HEK293 (cell line): ENCODE measurements at regions not wholly inside any gene's neighbourhood (a gene's known extent, or its start where the extent isn't known, plus 50 kb on each side); places are given as distances from the start of the nearest gene placed in this dataset.

ENCODE experiments used
- CTCF ChIA-PET: fragments of 350-600 bp; formaldehyde crosslinking; extraction: SDS; loops from one replicate; lab custom pipeline; 2021; ENCODE audit warnings: antibody characterized with exemption; lab: Yijun Ruan, JAX
- POLR2A ChIA-PET: fragments of 300-600 bp; formaldehyde crosslinking; extraction: SDS; loops from one replicate; lab custom pipeline; 2020; ENCODE audit warnings: antibody characterized with exemption, inconsistent platforms; lab: Yijun Ruan, JAX
- H3K27ac ChIP-seq: fragments of 200-500 bp; sonication (Bioruptor generic); 2 replicates; pipeline ENCODE4 v1.5.1; 2014; ENCODE audit warnings: low read depth, low read length, control low read depth, inconsistent platforms; ENCODE audit errors: extremely low read depth
- H3K36me3 ChIP-seq, 2 experiments: fragments of 200-500 bp in 1 of 2; sonication (Bioruptor generic) in 1 of 2; 1 replicate in 1 of 2; 2 replicates in 1 of 2; pipeline ENCODE4 v1.5.1; 2014 to 2017; ENCODE audit warnings: inconsistent platforms in 2 of 2, low read length in 2 of 2; ENCODE audit not compliant: control insufficient read depth in 2 of 2, insufficient read depth in 1 of 2
- H3K4me1 ChIP-seq: fragments of 200-500 bp; sonication (Bioruptor generic); 2 replicates; pipeline ENCODE4 v1.5.1; 2014; ENCODE audit warnings: mild to moderate bottlenecking, low read length, inconsistent platforms; ENCODE audit not compliant: control insufficient read depth, insufficient read depth
- H3K4me3 ChIP-seq: 2 replicates; pipeline ENCODE4 v1.5.1; 2011; ENCODE audit warnings: low read depth, mild to moderate bottlenecking, control low read depth, low read length, moderate library complexity
- H3K9me3 ChIP-seq: fragments of 200-500 bp; sonication (Bioruptor generic); 2 replicates; pipeline ENCODE4 v1.5.1; 2014; ENCODE audit warnings: low read depth, low read length, inconsistent platforms; ENCODE audit not compliant: control insufficient read depth, insufficient read depth
- BCL11A ChIP-seq: fragments of 450-650 bp; formaldehyde crosslinking; IDR thresholded peaks from 2 replicates; pipeline ENCODE4 v1.5.1; 2016; ENCODE audit warnings: low read depth, missing biosample characterization, missing genetic modification characterization
- BCL11B ChIP-seq: fragments of 450-650 bp; formaldehyde crosslinking; IDR thresholded peaks from 2 replicates; pipeline ENCODE4 v1.5.1; 2016; ENCODE audit warnings: low read depth, missing biosample characterization, missing genetic modification characterization
- GFI1B ChIP-seq: fragments of 450-650 bp; formaldehyde crosslinking; IDR thresholded peaks from 2 replicates; pipeline ENCODE4 v1.5.1; 2016; ENCODE audit warnings: missing biosample characterization, missing genetic modification characterization
- GLI2 ChIP-seq: fragments of 450-650 bp; formaldehyde crosslinking; IDR thresholded peaks from 2 replicates; pipeline ENCODE4; 2017; ENCODE audit warnings: missing biosample characterization, missing genetic modification characterization, low read depth, borderline replicate concordance
- MZF1 ChIP-seq: fragments of 450-650 bp; formaldehyde crosslinking; IDR thresholded peaks from 2 replicates; pipeline ENCODE4 v1.5.1; 2017; ENCODE audit warnings: missing biosample characterization, missing genetic modification characterization, borderline replicate concordance
- SALL2 ChIP-seq: fragments of 450-650 bp; formaldehyde crosslinking; IDR thresholded peaks from 2 replicates; pipeline ENCODE4 v1.5.0; 2017; ENCODE audit warnings: missing biosample characterization, mild to moderate bottlenecking, missing genetic modification characterization, borderline replicate concordance
- SP2 ChIP-seq: fragments of 450-650 bp; formaldehyde crosslinking; IDR thresholded peaks from 2 replicates; pipeline ENCODE4 v1.5.1; 2016; ENCODE audit warnings: missing biosample characterization, missing genetic modification characterization
- SP7 ChIP-seq: fragments of 450-650 bp; formaldehyde crosslinking; IDR thresholded peaks from 2 replicates; pipeline ENCODE4 v1.5.1; 2016; ENCODE audit warnings: missing biosample characterization, missing genetic modification characterization
- YY2 ChIP-seq: fragments of 450-650 bp; formaldehyde crosslinking; IDR thresholded peaks from 2 replicates; pipeline ENCODE4 v1.5.1; 2016; ENCODE audit warnings: missing biosample characterization, missing genetic modification characterization
- ZFP3 ChIP-seq: fragments of 450-650 bp; formaldehyde crosslinking; IDR thresholded peaks from 2 replicates; pipeline ENCODE4 v1.5.1; 2016; ENCODE audit warnings: low read depth, missing biosample characterization, missing genetic modification characterization
- ZNF157 ChIP-seq: fragments of 450-650 bp; formaldehyde crosslinking; IDR thresholded peaks from 2 replicates; pipeline ENCODE4 v1.5.1; 2016; ENCODE audit warnings: missing biosample characterization, missing genetic modification characterization
- ZNF16 ChIP-seq: fragments of 450-650 bp; formaldehyde crosslinking; IDR thresholded peaks from 2 replicates; pipeline ENCODE4 v1.5.1; 2016; ENCODE audit warnings: low read depth, missing biosample characterization, missing genetic modification characterization
- ZNF19 ChIP-seq: fragments of 450-650 bp; formaldehyde crosslinking; IDR thresholded peaks from 2 replicates; pipeline ENCODE4; 2016; ENCODE audit warnings: missing biosample characterization, missing genetic modification characterization, low read depth
- ZNF23 ChIP-seq: fragments of 450-650 bp; formaldehyde crosslinking; IDR thresholded peaks from 2 replicates; pipeline ENCODE4 v1.5.1; 2016; ENCODE audit warnings: missing biosample characterization, missing genetic modification characterization, borderline replicate concordance
- ZNF24 ChIP-seq: fragments of 450-650 bp; formaldehyde crosslinking; IDR thresholded peaks from 2 replicates; pipeline ENCODE4 v1.5.1; 2016; ENCODE audit warnings: missing biosample characterization, missing genetic modification characterization
- ZNF37A ChIP-seq: fragments of 450-650 bp; IDR thresholded peaks from 2 replicates; pipeline ENCODE4 v1.5.1; 2018; ENCODE audit warnings: missing biosample characterization, missing genetic modification characterization
- ZNF501 ChIP-seq: fragments of 450-650 bp; formaldehyde crosslinking; IDR thresholded peaks from 2 replicates; pipeline ENCODE4 v1.5.1; 2016; ENCODE audit warnings: missing biosample characterization, missing genetic modification characterization
- ZNF677 ChIP-seq: fragments of 450-650 bp; IDR thresholded peaks from 2 replicates; pipeline ENCODE4 v1.5.0; 2018; ENCODE audit warnings: missing biosample characterization, mild to moderate bottlenecking, missing genetic modification characterization, moderate library complexity
- ZNF768 ChIP-seq: fragments of 450-650 bp; formaldehyde crosslinking; IDR thresholded peaks from 2 replicates; pipeline ENCODE4 v1.5.1; 2018; ENCODE audit warnings: missing biosample characterization, mild to moderate bottlenecking, missing genetic modification characterization
- ZNF837 ChIP-seq: fragments of 450-650 bp; formaldehyde crosslinking; IDR thresholded peaks from 2 replicates; pipeline ENCODE4 v1.5.1; 2016; ENCODE audit warnings: missing biosample characterization, missing genetic modification characterization
- ZSCAN23 ChIP-seq: fragments of 450-650 bp; formaldehyde crosslinking; IDR thresholded peaks from 2 replicates; pipeline ENCODE4 v1.5.1; 2016; ENCODE audit warnings: missing biosample characterization, missing genetic modification characterization
- TF ChIP-seq, protein P1 (sequence below): fragments of 450-650 bp; formaldehyde crosslinking; IDR thresholded peaks from 2 replicates; pipeline ENCODE4 v1.5.1; 2017; ENCODE audit warnings: missing biosample characterization, missing genetic modification characterization
- TF ChIP-seq, protein P2 (sequence below): fragments of 450-650 bp; formaldehyde crosslinking; IDR thresholded peaks from 2 replicates; pipeline ENCODE4 v1.5.1; 2016; ENCODE audit warnings: missing biosample characterization, missing genetic modification characterization
- TF ChIP-seq, protein P3 (sequence below): fragments of 450-650 bp; formaldehyde crosslinking; IDR thresholded peaks from 2 replicates; pipeline ENCODE4 v1.5.1; 2016; ENCODE audit warnings: missing biosample characterization, missing genetic modification characterization
- TF ChIP-seq, protein P4 (sequence below): fragments of 450-650 bp; formaldehyde crosslinking; IDR thresholded peaks from 2 replicates; pipeline ENCODE4 v1.5.1; 2017; ENCODE audit warnings: missing biosample characterization, mild to moderate bottlenecking, missing genetic modification characterization, moderate library complexity
- TF ChIP-seq, protein P5 (sequence below): fragments of 450-650 bp; formaldehyde crosslinking; IDR thresholded peaks from 2 replicates; pipeline ENCODE4 v1.5.1; 2016; ENCODE audit warnings: missing biosample characterization, missing genetic modification characterization

DNA sequence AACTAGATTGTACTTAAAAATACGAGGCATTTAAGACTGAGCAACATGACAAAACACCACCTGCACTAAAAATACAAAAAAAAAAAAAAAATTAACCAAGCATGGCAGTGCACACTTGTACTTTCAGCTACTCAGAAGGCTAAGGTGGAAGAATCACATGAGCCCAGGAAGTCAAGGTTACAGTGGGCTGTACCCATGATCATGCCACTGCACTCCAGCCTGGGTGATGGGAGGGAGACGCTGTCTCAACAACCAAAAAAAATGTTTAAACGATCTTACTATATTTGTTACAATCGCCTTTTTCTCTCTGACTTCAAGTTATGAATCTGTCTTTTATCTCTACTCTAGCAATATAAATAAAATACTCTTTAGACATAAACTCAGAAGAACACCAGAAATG, 1454.3 kb downstream of the MAT2B start:
- Histone ChIP-seq H3K9me3 (no peaks in the 10 kb centered on the region), H3K27ac (no peak overlapping the region), H3K4me3 (no peak overlapping the region), H3K4me1 (no peaks in the 10 kb centered on the region), H3K36me3 (no peaks in the 10 kb centered on the region)
- POLR2A ChIA-PET = no interaction called here
- CTCF ChIA-PET = interaction anchor here (0.7 kb wide), 1 partner anchor 507 kb away, joined by 4 read pairs; no protein-coding TSS in a partner anchor
- TF ChIP-seq ZNF24 (tag by site-specific recombination) = no peak
- no peak for TF ChIP-seq ZNF768 (tag by site-specific recombination)
- no peak for TF ChIP-seq SP7 (tag by site-specific recombination)
- no peak for TF ChIP-seq ZNF837 (tag by site-specific recombination)
- no peak for TF ChIP-seq YY2
- TF ChIP-seq, protein P1, sequence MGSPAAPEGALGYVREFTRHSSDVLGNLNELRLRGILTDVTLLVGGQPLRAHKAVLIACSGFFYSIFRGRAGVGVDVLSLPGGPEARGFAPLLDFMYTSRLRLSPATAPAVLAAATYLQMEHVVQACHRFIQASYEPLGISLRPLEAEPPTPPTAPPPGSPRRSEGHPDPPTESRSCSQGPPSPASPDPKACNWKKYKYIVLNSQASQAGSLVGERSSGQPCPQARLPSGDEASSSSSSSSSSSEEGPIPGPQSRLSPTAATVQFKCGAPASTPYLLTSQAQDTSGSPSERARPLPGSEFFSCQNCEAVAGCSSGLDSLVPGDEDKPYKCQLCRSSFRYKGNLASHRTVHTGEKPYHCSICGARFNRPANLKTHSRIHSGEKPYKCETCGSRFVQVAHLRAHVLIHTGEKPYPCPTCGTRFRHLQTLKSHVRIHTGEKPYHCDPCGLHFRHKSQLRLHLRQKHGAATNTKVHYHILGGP = no peak
- TF ChIP-seq, protein P2, sequence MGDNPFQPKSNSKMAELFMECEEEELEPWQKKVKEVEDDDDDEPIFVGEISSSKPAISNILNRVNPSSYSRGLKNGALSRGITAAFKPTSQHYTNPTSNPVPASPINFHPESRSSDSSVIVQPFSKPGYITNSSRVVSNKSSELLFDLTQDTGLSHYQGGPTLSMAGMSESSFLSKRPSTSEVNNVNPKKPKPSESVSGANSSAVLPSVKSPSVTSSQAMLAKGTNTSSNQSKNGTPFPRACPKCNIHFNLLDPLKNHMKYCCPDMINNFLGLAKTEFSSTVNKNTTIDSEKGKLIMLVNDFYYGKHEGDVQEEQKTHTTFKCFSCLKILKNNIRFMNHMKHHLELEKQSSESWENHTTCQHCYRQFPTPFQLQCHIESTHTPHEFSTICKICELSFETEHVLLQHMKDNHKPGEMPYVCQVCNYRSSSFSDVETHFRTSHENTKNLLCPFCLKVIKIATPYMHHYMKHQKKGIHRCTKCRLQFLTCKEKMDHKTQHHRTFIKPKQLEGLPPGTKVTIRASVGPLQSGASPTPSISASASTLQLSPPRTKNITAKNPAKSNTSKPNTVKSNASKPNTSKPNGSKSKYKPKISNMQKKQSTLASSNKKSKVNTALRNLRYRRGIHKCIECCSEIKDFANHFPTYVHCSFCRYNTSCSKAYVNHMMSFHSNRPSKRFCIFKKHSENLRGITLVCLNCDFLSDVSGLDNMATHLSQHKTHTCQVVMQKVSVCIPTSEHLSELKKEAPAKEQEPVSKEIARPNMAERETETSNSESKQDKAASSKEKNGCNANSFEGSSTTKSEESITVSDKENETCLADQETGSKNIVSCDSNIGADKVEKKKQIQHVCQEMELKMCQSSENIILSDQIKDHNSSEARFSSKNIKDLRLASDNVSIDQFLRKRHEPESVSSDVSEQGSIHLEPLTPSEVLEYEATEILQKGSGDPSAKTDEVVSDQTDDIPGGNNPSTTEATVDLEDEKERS (tag by site-specific recombination) = no peak
- no peak for TF ChIP-seq ZNF157 (tag by site-specific recombination)
- TF ChIP-seq, protein P3, sequence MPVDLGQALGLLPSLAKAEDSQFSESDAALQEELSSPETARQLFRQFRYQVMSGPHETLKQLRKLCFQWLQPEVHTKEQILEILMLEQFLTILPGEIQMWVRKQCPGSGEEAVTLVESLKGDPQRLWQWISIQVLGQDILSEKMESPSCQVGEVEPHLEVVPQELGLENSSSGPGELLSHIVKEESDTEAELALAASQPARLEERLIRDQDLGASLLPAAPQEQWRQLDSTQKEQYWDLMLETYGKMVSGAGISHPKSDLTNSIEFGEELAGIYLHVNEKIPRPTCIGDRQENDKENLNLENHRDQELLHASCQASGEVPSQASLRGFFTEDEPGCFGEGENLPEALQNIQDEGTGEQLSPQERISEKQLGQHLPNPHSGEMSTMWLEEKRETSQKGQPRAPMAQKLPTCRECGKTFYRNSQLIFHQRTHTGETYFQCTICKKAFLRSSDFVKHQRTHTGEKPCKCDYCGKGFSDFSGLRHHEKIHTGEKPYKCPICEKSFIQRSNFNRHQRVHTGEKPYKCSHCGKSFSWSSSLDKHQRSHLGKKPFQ (tag by site-specific recombination) = no peak
- no peak for TF ChIP-seq BCL11B (tag by site-specific recombination)
- TF ChIP-seq GFI1B (tag by site-specific recombination) = no peak
- TF ChIP-seq ZNF37A (tag by site-specific recombination) = no peak
- no peak for TF ChIP-seq SP2
- TF ChIP-seq GLI2 (tag by site-specific recombination) = no peak
- TF ChIP-seq ZNF23 = no peak
- no peak for TF ChIP-seq ZSCAN23
- no peak for TF ChIP-seq ZNF677 (tag by site-specific recombination)
- no peak for TF ChIP-seq SALL2 (tag by site-specific recombination)
- TF ChIP-seq ZFP3 (tag by site-specific recombination) = no peak
- TF ChIP-seq ZNF19 (tag by site-specific recombination) = no peak

DNA sequence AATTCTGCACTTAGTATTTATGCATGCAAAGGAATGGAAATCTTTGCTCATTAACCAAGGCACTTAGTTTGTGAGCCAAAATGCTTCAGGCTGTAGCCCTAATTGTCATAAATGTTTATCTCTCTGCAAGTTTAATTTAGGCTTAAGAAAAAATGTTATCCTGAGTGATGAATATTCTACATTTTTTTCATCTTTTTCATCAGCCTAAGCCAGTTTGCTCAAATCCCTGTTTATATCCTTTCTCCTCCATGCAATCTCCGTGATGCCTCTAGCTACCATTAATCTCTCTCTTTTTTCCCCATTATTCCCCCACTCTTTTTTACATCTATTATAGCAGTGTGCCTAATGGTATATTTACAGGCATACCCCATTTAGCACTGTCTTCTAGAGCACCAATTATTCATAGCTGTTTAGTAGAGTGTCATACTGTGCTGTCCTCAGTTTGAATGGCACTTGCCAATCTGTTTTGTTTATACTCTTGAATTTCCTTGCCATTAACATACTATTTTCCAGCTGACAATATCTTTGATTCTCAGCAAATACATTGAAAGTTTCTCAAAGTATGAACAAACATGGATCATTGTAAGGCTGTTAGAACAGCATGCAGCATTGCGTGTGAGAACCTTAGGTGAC, 1457.0 kb downstream of the MAT2B start:
- H3K9me3 ChIP-seq = no peaks in the 10 kb centered on the region
- no peak overlapping the region for H3K4me3 ChIP-seq
- H3K27ac ChIP-seq = no peak overlapping the region
- ChIA-PET POLR2A (no interaction called here), CTCF (no interaction called here)
- H3K4me1 ChIP-seq = no peaks in the 10 kb centered on the region
- H3K36me3 ChIP-seq = no peaks in the 10 kb centered on the region
- TF ChIP-seq ZNF501 (tag by site-specific recombination) = no peak
- TF ChIP-seq, protein P3 (tag by site-specific recombination) = no peak
- TF ChIP-seq, protein P4, sequence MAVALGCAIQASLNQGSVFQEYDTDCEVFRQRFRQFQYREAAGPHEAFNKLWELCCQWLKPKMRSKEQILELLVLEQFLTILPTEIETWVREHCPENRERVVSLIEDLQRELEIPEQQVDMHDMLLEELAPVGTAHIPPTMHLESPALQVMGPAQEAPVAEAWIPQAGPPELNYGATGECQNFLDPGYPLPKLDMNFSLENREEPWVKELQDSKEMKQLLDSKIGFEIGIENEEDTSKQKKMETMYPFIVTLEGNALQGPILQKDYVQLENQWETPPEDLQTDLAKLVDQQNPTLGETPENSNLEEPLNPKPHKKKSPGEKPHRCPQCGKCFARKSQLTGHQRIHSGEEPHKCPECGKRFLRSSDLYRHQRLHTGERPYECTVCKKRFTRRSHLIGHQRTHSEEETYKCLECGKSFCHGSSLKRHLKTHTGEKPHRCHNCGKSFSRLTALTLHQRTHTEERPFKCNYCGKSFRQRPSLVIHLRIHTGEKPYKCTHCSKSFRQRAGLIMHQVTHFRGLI = no peak
- TF ChIP-seq ZNF19 (tag by site-specific recombination) = no peak
- TF ChIP-seq ZNF16 = no peak
- no peak for TF ChIP-seq BCL11A
- TF ChIP-seq MZF1 (tag by site-specific recombination) = no peak
- TF ChIP-seq, protein P5, sequence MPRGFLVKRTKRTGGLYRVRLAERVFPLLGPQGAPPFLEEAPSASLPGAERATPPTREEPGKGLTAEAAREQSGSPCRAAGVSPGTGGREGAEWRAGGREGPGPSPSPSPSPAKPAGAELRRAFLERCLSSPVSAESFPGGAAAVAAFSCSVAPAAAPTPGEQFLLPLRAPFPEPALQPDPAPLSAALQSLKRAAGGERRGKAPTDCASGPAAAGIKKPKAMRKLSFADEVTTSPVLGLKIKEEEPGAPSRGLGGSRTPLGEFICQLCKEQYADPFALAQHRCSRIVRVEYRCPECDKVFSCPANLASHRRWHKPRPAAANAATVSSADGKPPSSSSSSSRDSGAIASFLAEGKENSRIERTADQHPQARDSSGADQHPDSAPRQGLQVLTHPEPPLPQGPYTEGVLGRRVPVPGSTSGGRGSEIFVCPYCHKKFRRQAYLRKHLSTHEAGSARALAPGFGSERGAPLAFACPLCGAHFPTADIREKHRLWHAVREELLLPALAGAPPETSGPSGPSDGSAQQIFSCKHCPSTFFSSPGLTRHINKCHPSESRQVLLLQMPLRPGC (tag by site-specific recombination) = no peak
